BE2C (cell line): ENCODE measurements at regions not wholly inside any gene's neighbourhood (a gene's known extent, or its start where the extent isn't known, plus 50 kb on each side); places are given as distances from the start of the nearest gene placed in this dataset.

Source experiments
- DNase-seq: peaks from one replicate; pipeline ENCODE4 v3.0.0-alpha.2; 2020
- H3K27me3 ChIP-seq: fragments of 250-450 bp; sonication (Bioruptor Pico); 2 replicates; pipeline ENCODE4 v1.5.1; 2020; ENCODE audit warnings: mild to moderate bottlenecking
- H3K36me3 ChIP-seq: fragments of 250-450 bp; sonication (Bioruptor Pico); 2 replicates; pipeline ENCODE4 v1.5.1; 2020; ENCODE audit warnings: mild to moderate bottlenecking
- H3K4me1 ChIP-seq: fragments of 250-450 bp; sonication (Bioruptor Pico); 2 replicates; pipeline ENCODE4 v1.5.1; 2020
- H3K4me3 ChIP-seq: 2 replicates; pipeline ENCODE4 v1.5.1; 2011; ENCODE audit warnings: low read depth, low read length
- H3K9me3 ChIP-seq: fragments of 250-450 bp; sonication (Bioruptor Pico); 2 replicates; pipeline ENCODE4 v1.5.1; 2020
- TF ChIP-seq, protein P1 (sequence below): IDR thresholded peaks from 2 replicates; pipeline ENCODE4 v1.5.1; 2012; ENCODE audit warnings: mild to moderate bottlenecking, low read depth, low read length

DNA sequence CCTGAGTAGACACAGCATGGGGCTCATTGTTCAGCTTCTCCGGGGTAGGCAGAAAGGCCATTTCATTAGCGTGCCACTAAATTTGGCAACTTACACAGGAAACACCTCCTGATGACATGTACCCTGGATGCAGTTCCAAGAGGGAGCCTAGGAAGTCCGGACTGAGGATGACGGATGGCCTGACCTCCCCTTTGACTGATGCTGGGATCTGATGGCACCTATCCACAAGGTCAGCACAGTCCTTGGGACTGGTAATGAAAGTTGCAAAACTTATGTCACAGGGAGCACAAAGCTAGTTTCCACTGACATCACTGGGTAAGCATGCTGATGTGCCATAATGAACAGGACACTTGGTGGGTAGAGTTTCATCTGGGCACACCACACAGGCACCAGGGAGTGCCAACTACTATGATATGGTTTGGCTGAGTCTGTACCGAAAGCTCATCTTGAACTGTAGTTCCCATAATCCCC, 126.7 kb upstream of the ARL4C start:
- no peaks in the 10 kb centered on the region for H3K9me3 ChIP-seq
- H3K4me3 ChIP-seq = no peak overlapping the region
- H3K27me3 ChIP-seq = no peaks in the 10 kb centered on the region
- DNase-seq = no peak
- TF ChIP-seq, protein P1, sequence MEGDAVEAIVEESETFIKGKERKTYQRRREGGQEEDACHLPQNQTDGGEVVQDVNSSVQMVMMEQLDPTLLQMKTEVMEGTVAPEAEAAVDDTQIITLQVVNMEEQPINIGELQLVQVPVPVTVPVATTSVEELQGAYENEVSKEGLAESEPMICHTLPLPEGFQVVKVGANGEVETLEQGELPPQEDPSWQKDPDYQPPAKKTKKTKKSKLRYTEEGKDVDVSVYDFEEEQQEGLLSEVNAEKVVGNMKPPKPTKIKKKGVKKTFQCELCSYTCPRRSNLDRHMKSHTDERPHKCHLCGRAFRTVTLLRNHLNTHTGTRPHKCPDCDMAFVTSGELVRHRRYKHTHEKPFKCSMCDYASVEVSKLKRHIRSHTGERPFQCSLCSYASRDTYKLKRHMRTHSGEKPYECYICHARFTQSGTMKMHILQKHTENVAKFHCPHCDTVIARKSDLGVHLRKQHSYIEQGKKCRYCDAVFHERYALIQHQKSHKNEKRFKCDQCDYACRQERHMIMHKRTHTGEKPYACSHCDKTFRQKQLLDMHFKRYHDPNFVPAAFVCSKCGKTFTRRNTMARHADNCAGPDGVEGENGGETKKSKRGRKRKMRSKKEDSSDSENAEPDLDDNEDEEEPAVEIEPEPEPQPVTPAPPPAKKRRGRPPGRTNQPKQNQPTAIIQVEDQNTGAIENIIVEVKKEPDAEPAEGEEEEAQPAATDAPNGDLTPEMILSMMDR = no peak
- no peaks in the 10 kb centered on the region for H3K36me3 ChIP-seq
- peaks cover 4% of the 10 kb centered on the region for H3K4me1 ChIP-seq

DNA sequence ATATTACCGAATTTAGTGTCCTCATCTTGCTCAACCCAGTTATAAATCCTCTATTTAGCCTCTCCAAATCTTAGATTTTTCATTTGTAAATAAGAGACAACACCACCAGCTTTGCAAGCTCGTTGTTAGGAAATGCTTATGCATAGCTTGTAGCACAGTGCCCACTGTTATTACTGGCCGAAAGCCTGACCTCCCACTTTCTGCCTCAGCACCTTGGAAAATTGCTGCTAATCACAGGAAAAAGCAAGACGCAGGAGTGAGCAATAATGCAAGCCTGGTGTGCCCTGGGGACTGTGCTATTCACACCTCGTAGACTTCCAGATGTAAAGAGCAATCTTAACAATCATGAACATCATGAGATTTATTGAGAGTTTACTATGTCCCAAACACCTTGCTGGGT, 124.2 kb upstream of the ARL4C start:
- Histone ChIP-seq H3K9me3 (no peaks in the 10 kb centered on the region), H3K27me3 (no peaks in the 10 kb centered on the region), H3K4me1 (peaks cover 4% of the 10 kb centered on the region), H3K36me3 (no peaks in the 10 kb centered on the region), H3K4me3 (no peak overlapping the region)
- no peak for DNase-seq
- TF ChIP-seq, protein P1 = no peak

DNA sequence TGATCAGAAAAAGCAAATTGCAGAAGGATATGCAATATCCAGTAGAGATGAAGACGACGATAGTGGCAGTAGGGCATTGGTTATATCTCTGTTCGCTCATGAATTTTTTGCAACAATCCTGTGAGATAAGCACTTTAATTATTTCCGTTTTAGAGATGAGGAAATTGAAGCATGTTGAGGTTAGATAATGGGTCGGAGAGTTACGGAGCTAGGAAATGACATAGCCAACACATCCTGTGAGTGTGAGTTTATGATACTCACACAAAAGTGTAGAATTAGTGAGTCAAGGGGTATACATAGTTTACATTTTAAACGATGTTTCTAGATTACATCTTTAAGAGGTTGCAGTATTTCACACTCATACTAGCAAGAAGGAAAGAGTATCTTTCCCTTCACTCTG, 123.1 kb upstream of the ARL4C start:
- Histone ChIP-seq H3K27me3 (no peaks in the 10 kb centered on the region), H3K4me3 (no peak overlapping the region), H3K9me3 (no peaks in the 10 kb centered on the region), H3K36me3 (no peaks in the 10 kb centered on the region), H3K4me1 (peaks cover 4% of the 10 kb centered on the region)
- DNase-seq = no peak
- TF ChIP-seq, protein P1 = no peak

DNA sequence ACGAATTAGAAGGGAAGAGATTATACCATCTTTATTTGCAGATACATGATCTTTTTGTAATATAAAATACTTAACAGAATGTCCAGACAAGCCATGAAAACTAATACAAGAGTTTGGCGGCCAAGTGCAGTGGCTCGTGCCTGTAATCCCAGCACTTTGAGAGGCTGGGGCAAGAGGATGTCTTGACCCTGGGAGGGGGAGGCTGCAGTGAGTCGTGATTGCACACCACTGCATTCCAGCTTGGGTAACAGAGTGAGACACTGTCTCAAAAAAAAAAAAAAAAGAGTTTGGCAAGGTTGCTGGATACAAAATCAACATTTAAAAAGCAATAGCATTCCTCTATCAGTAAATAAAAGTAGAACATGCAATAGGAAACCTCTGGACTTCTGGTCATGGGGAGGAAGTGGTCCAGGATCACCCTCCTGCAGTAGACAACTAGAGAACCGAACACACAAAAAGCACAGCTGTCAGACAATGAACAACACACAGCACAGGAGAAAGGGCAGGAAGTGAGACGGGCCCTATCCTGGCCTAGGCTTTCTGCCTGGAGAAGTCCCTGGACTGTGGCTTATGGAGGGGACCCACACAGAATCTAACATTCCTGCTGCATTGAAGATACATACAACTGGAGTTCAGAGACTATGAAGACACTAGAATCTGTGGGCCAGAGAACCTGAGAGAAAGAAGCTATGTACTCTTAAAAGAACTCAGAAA, 118.9 kb upstream of the ARL4C start:
- Histone ChIP-seq H3K9me3 (no peaks in the 10 kb centered on the region), H3K4me1 (no peaks in the 10 kb centered on the region), H3K4me3 (no peak overlapping the region), H3K36me3 (no peaks in the 10 kb centered on the region), H3K27me3 (no peaks in the 10 kb centered on the region)
- DNase-seq = no peak
- TF ChIP-seq, protein P1 = no peak

DNA sequence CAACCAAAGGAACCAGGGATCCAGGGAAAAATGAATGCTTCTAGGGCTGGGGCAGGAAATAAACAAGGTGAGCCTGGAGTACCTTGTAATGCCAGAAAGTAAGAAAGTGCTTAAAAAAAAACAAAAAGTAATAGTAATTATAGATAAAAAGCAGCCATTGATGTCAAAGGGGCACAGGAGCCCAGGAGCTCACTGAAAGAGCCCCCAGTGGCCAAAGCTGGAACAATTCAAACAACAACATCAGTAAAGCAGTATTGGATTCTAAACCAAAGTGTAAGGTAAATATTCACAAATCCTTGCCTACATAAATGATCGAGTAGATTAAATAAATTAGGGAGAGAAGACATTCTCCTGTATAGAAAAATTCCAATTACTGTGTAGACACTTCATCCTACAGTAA, 114.3 kb upstream of the ARL4C start:
- Histone ChIP-seq H3K4me3 (no peak overlapping the region), H3K36me3 (no peaks in the 10 kb centered on the region), H3K27me3 (no peaks in the 10 kb centered on the region), H3K9me3 (no peaks in the 10 kb centered on the region), H3K4me1 (no peaks in the 10 kb centered on the region; the same call in 1 of the 2 replicates)
- TF ChIP-seq, protein P1 = peak; percentile 60
- DNase-seq = no peak

DNA sequence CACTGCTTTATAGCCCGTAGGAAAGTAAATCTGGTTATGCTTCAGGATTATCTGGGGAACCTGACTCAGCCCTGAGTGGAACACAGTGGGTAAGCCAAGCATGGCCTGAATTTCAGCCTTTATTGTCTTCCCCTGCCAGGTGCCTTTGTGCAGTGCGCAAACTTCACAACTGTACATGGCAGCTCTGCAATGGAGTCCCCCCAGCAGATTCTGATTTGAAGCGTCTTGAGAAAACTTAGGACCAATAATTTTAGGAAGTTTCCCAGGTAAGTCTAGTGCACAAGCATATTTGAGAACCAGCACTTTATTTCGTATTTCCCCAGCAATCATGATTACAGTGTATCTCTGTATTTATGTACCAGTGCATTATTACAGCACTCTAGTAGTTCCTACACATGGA, 112.1 kb upstream of the ARL4C start:
- TF ChIP-seq, protein P1 = no peak
- no peaks in the 10 kb centered on the region for H3K9me3 ChIP-seq
- H3K4me1 ChIP-seq = no peaks in the 10 kb centered on the region; the same call in 1 of the 2 replicates
- H3K36me3 ChIP-seq = no peaks in the 10 kb centered on the region
- no peak overlapping the region for H3K4me3 ChIP-seq
- no peak for DNase-seq
- no peaks in the 10 kb centered on the region for H3K27me3 ChIP-seq
